A673 (cell line): ENCODE measurements at regions not wholly inside any gene's neighbourhood (a gene's known extent, or its start where the extent isn't known, plus 50 kb on each side); places are given as distances from the start of the nearest gene placed in this dataset.
A peak's percentile ranks its signal among the peaks of the same experiment; 100 is the strongest.

Source experiments
- BruUV-seq: library from RNA; stranded (reverse); fragments of 400-500 nt; replicated peaks from 2 replicates; lab custom pipeline; 2021; lab: Mats Ljungman, UMichigan
- CTCF ChIA-PET: fragments of 300-600 bp; sonication (Branson Sonifier 250); formaldehyde crosslinking; loops from one replicate; lab custom pipeline; 2022; ENCODE audit warnings: antibody characterized with exemption; lab: Charles Lee
- POLR2A ChIA-PET: fragments of 300-600 bp; sonication (Branson Sonifier 250); formaldehyde crosslinking; loops from one replicate; lab custom pipeline; 2022; ENCODE audit warnings: antibody characterized with exemption; ENCODE audit not compliant: low non-redundant PET; lab: Charles Lee
- DNase-seq: peaks from one replicate; pipeline ENCODE4 v3.0.0-alpha.2; 2015; ENCODE audit warnings: low spot score
- H3K27ac ChIP-seq: fragments of 200-600 bp; sonication (generic); 2 replicates; pipeline ENCODE4 v1.5.1; 2016; ENCODE audit warnings: mixed run types, low read depth, mild to moderate bottlenecking, mixed read lengths, antibody characterized with exemption, low read length; ENCODE audit not compliant: poor library complexity, severe bottlenecking
- H3K27me3 ChIP-seq: fragments of 200-600 bp; sonication (generic); replicated peaks from 2 replicates; pipeline ENCODE4 v1.6.1; 2017; ENCODE audit warnings: mixed run types, low read depth, mild to moderate bottlenecking, mixed read lengths, antibody characterized with exemption, low read length; ENCODE audit not compliant: insufficient read depth, poor library complexity
- H3K36me3 ChIP-seq: fragments of 200-600 bp; sonication (generic); 2 replicates; pipeline ENCODE4 v1.6.1; 2016; ENCODE audit warnings: mixed run types, mild to moderate bottlenecking, mixed read lengths, antibody characterized with exemption, low read length; ENCODE audit not compliant: insufficient read depth, poor library complexity, severe bottlenecking
- H3K4me1 ChIP-seq: fragments of 200-600 bp; sonication (generic); 2 replicates; pipeline ENCODE4 v1.6.1; 2017; ENCODE audit warnings: mixed run types, mild to moderate bottlenecking, mixed read lengths, antibody characterized with exemption, low read length; ENCODE audit not compliant: insufficient read depth, poor library complexity, severe bottlenecking
- H3K4me3 ChIP-seq: fragments of 200-600 bp; sonication (generic); 2 replicates; pipeline ENCODE4 v1.5.1; 2016; ENCODE audit warnings: low read depth, mixed run types, mild to moderate bottlenecking, mixed read lengths, low read length; ENCODE audit not compliant: poor library complexity, severe bottlenecking
- H3K9me3 ChIP-seq: fragments of 200-600 bp; sonication (generic); 2 replicates; pipeline ENCODE4 v1.6.1; 2016; ENCODE audit warnings: mixed run types, low read depth, mild to moderate bottlenecking, mixed read lengths, antibody characterized with exemption, low read length; ENCODE audit not compliant: poor library complexity, severe bottlenecking
- CTCF ChIP-seq: fragments of 300-800, 200-600 bp; sonication (generic); conservative IDR thresholded peaks from 2 replicates; pipeline ENCODE4 v1.5.1; 2017; ENCODE audit warnings: low read depth, mild to moderate bottlenecking, antibody characterized with exemption, low read length, moderate library complexity, mixed read lengths
- EZH2 ChIP-seq: fragments of 200-600 bp; sonication (generic); IDR thresholded peaks from 2 replicates; pipeline ENCODE4 v1.6.1; 2017; ENCODE audit warnings: borderline replicate concordance, low read depth, mild to moderate bottlenecking, mixed read lengths, antibody characterized with exemption, low read length; ENCODE audit not compliant: poor library complexity, severe bottlenecking
- intact Hi-C: fragments of 100-400 bp; cut with micrococcal nuclease; formaldehyde crosslinking; loops from one replicate; pipeline ENCODE4 v1.10.0; 2022; ENCODE audit not compliant: unreplicated experiment

- Histone ChIP-seq H3K36me3 (no peaks in the 10 kb centered on the region), H3K4me3 (no peak overlapping the region), H3K9me3 (no peaks in the 10 kb centered on the region), H3K27ac (no peak overlapping the region), H3K27me3 (no peaks in the 10 kb centered on the region), H3K4me1 (no peaks in the 10 kb centered on the region)
- CTCF ChIA-PET, result no interaction called here
- BruUV-seq, result no TSS peak
- POLR2A ChIA-PET, result no interaction called here
- DNase-seq, result no peak
- TF ChIP-seq CTCF (no peak), EZH2 (no peak)
- intact Hi-C loops, result no loop called here
Measured at GRCh38 chr2:228801451-228801850, 469.6 kb downstream of the PID1 start.

- no peak overlapping the region for H3K4me3 ChIP-seq
- no peak overlapping the region for H3K27ac ChIP-seq
- CTCF ChIA-PET, result no interaction called here
Measured at GRCh38 chr2:228799208-228799588, 471.9 kb downstream of the PID1 start.

GRCh38 chr2:228798458-228799207 lies 472.5 kb downstream of the PID1 start:
- intact Hi-C loops, result no loop called here
- Histone ChIP-seq H3K27me3 (no peaks in the 10 kb centered on the region), H3K4me3 (no peak overlapping the region), H3K4me1 (no peaks in the 10 kb centered on the region), H3K27ac (no peak overlapping the region), H3K36me3 (no peaks in the 10 kb centered on the region), H3K9me3 (no peaks in the 10 kb centered on the region)
- ChIA-PET CTCF (no interaction called here), POLR2A (no interaction called here)
- TF ChIP-seq EZH2, result no peak
- no TSS peak for BruUV-seq
- DNase-seq, result peak; percentile 4

More at GRCh38 chr2:228799208-228799588, 471.9 kb downstream of the PID1 start:
- POLR2A ChIA-PET, result no interaction called here
- no peaks in the 10 kb centered on the region for H3K36me3 ChIP-seq
- DNase-seq, result no peak
- no peak for TF ChIP-seq EZH2
- no peak for TF ChIP-seq CTCF
- no TSS peak for BruUV-seq
- no peaks in the 10 kb centered on the region for H3K4me1 ChIP-seq
- intact Hi-C loops, result no loop called here
- no peaks in the 10 kb centered on the region for H3K27me3 ChIP-seq
- H3K9me3 ChIP-seq, result no peaks in the 10 kb centered on the region

- DNase-seq, result no peak
- Histone ChIP-seq H3K4me1 (no peaks in the 10 kb centered on the region), H3K27ac (no peak overlapping the region), H3K27me3 (no peaks in the 10 kb centered on the region), H3K9me3 (no peaks in the 10 kb centered on the region), H3K36me3 (no peaks in the 10 kb centered on the region), H3K4me3 (no peak overlapping the region)
- no TSS peak for BruUV-seq
- ChIA-PET POLR2A (no interaction called here), CTCF (no interaction called here)
- TF ChIP-seq EZH2 (no peak), CTCF (no peak)
- intact Hi-C loops, result no loop called here
Measured at GRCh38 chr2:228796386-228796785, 474.7 kb downstream of the PID1 start.
